ENCODE measurements at regions not wholly inside any gene's neighbourhood (a gene's known extent, or its start where the extent isn't known, plus 50 kb on each side); places are given as distances from the start of the nearest gene placed in this dataset.

- TF ChIP-seq ARNTL (CRISPR knock-in tag; IDR thresholded peaks at IDR 0.05; ENCODE audit: borderline replicate concordance, low read depth) = no peak
- TF ChIP-seq ESRRG (CRISPR knock-in tag; IDR thresholded peaks at IDR 0.05) = no peak
- TF ChIP-seq ZFP3 (CRISPR knock-in tag; IDR thresholded peaks at IDR 0.05) = no peak
- TF ChIP-seq ZFP30 (CRISPR knock-in tag; IDR thresholded peaks at IDR 0.05) = no peak
- no peak for TF ChIP-seq CREB5 (CRISPR knock-in tag; IDR thresholded peaks at IDR 0.05; ENCODE audit: low read depth)
- TF ChIP-seq ZC3H10 (CRISPR knock-in tag; IDR thresholded peaks at IDR 0.05) = no peak
- no peak for TF ChIP-seq TSHZ2 (CRISPR knock-in tag; IDR thresholded peaks at IDR 0.05)
- TF ChIP-seq CSDC2 (CRISPR knock-in tag; IDR thresholded peaks at IDR 0.05) = no peak
- TF ChIP-seq SNAI2 (CRISPR knock-in tag; IDR thresholded peaks at IDR 0.05) = no peak
Measured at GRCh38 chr4:95921470-95921869, 81.6 kb downstream of the PDHA2 start.
